Fibroblast of lung (primary cell): ENCODE measurements at regions not wholly inside any gene's neighbourhood (a gene's known extent, or its start where the extent isn't known, plus 50 kb on each side); places are given as distances from the start of the nearest gene placed in this dataset.

Source experiments
- CTCF ChIP-seq, 2 donors: IDR thresholded peaks in 1 of 2; conservative IDR thresholded peaks in 1 of 2; 1 replicate in 1 of 2; 2 replicates in 1 of 2; pipeline ENCODE4 v1.5.1; 2011 to 2012; ENCODE audit warnings: low read length in 2 of 2, control low read depth in 1 of 2, inconsistent platforms in 1 of 2, low read depth in 1 of 2, mild to moderate bottlenecking in 1 of 2
- EZH2 ChIP-seq: IDR thresholded peaks from 2 replicates; pipeline ENCODE4 v1.5.1; 2012; ENCODE audit warnings: low read length, control low read depth, mild to moderate bottlenecking; ENCODE audit errors: missing control alignments

DNA sequence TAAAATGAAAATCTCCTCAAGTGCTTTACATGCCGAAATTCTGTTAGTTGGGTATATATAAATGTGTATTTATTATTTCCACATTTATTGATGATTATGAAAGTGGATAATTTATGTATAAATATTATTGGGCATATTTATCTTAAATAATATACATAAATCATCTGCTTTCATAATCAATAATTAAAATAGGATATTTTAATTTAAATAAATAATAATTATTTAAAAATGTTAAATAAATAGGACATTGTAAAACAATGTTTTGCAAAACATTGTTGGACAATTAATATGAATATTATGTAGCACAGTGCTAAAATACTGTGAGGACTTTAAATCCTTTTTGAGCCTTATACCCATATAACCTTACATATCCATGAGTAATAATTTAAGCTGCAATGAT lies 786.5 kb upstream of the CITED2 start:
- TF ChIP-seq EZH2 (no peak), CTCF (conservative IDR thresholded peaks at IDR 0.05 in 1 of 2, IDR thresholded peaks at IDR 0.05 in 1 of 2; ENCODE audit: low read depth in 1 of 2, low read length in 2 of 2) (no peak)
